ENCODE measurements at regions not wholly inside any gene's neighbourhood (a gene's known extent, or its start where the extent isn't known, plus 50 kb on each side); places are given as distances from the start of the nearest gene placed in this dataset.

DNA sequence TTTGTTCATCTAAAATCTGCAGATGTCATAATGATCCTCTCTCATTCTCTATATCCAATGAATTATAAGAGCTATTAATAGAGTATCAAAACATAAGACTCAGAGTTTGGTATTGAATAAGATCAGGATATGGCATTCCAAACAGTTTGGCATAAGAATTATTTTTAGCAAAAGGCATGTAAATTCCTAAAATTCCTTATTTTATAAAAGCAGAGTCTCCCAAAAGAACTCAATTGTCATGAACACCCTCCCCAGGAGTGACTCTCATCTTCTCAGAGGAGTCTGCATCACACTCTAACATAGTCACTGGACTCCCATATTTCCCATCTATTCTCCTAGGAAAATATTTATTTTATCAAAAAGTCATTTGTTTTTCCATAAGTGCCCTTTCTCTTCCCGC, 1710.2 kb upstream of the SLC39A10 start:
- FAIRE-seq (no peak), DNase-seq (ENCODE audit: insufficient read length, low spot score) (no peak)
- TF ChIP-seq, protein P1, sequence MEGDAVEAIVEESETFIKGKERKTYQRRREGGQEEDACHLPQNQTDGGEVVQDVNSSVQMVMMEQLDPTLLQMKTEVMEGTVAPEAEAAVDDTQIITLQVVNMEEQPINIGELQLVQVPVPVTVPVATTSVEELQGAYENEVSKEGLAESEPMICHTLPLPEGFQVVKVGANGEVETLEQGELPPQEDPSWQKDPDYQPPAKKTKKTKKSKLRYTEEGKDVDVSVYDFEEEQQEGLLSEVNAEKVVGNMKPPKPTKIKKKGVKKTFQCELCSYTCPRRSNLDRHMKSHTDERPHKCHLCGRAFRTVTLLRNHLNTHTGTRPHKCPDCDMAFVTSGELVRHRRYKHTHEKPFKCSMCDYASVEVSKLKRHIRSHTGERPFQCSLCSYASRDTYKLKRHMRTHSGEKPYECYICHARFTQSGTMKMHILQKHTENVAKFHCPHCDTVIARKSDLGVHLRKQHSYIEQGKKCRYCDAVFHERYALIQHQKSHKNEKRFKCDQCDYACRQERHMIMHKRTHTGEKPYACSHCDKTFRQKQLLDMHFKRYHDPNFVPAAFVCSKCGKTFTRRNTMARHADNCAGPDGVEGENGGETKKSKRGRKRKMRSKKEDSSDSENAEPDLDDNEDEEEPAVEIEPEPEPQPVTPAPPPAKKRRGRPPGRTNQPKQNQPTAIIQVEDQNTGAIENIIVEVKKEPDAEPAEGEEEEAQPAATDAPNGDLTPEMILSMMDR (IDR thresholded peaks at IDR 0.05; ENCODE audit: insufficient read depth, missing control alignments), result no peak

DNA sequence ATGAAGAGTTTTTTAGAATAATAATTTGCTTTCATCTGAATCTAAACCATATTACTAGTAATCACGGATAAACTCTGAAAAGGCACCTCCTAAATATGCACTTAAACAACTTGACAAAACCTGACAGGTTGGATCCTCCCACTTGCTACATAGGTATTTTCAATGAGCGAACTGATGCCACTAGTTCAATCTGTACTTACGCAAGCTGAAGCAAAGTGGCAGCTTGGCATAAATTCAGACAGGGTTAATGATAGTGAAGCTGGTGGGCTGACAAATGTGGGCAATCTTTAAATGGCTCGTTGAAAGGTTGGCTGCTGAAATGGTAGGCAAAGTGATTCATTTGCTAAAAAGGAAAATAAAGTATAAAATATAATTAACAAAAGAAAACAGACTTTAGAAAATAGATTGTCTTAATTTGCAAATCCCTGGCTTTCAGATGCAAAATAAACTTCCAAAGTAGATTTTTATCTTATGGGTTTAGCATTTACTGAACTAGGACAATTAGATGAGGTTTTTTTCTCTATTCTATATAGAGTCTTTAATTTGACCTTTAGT, 1713.5 kb upstream of the SLC39A10 start:
- DNase-seq (ENCODE audit: insufficient read length, low spot score) (no peak), FAIRE-seq (no peak)
- TF ChIP-seq, protein P1 (IDR thresholded peaks at IDR 0.05; ENCODE audit: insufficient read depth, missing control alignments), result no peak

DNA sequence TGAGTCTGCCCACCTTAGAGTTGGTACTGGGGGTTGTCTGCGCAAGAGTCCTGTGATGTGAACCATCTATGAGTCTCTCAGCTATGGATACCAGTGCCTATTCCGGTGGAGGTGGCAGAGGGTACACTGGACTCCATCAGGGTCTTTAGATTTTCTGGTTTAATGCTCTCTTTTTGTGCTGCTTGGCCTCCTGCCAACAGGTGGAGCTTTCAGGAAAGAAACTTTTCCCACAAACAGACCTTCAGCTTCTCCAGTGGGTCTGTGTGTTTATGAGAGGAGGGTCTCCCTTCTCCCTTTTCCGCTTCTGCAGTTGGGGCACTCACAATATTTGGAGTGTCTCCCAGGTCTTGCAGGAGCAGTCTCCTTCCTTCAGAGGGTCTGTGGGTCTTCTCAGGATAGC, 1721.9 kb upstream of the SLC39A10 start:
- TF ChIP-seq, protein P1 (IDR thresholded peaks at IDR 0.05; ENCODE audit: insufficient read depth, missing control alignments), result no peak
- DNase-seq (ENCODE audit: insufficient read length, low spot score) (no peak), FAIRE-seq (no peak)

DNA sequence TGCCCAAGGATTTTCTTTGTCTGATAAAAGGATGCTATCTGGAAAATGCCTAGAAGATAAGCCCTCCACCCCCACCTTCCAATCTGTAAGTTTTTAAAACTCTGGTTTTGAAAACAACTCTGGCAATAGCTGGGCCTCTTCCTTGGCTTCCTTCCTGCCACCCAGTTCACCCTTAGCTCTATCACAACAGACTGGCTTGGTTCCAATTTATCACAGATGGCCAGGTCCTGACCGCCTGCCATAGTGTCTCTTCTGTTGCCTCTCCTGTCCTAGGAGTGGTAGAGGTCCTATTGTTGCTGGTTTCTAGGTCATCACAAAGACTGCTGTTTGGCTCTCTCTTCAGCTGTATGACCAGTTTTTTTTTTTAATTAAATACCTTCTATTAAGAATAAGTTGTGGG, 1727.9 kb upstream of the SLC39A10 start:
- DNase-seq (ENCODE audit: insufficient read length, low spot score) (no peak), FAIRE-seq (no peak)
- TF ChIP-seq, protein P1 (IDR thresholded peaks at IDR 0.05; ENCODE audit: insufficient read depth, missing control alignments), result no peak

DNA sequence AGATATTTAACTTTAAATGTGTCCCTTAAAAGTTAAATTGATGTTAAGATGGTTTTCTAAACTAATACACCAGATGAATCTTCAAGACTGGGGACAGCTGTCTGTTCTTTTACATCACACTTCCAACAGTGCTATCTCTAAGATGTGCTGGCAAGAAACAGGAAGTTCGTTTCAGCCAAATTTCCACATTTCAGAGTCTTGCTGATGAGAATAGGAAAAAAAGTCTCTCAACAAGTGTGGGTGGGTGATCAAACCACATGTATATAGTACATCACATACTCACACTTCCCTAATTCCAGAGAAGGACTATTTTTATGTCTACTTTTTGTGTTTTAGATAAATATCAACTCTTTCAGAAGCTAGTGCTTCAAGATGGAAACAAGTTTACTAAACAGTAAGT, 1712.8 kb upstream of the TMEFF2 start:
- no peak for DNase-seq (ENCODE audit: insufficient read length, low spot score)
- TF ChIP-seq, protein P1 (IDR thresholded peaks at IDR 0.05; ENCODE audit: insufficient read depth, missing control alignments), result no peak
- FAIRE-seq, result no peak

DNA sequence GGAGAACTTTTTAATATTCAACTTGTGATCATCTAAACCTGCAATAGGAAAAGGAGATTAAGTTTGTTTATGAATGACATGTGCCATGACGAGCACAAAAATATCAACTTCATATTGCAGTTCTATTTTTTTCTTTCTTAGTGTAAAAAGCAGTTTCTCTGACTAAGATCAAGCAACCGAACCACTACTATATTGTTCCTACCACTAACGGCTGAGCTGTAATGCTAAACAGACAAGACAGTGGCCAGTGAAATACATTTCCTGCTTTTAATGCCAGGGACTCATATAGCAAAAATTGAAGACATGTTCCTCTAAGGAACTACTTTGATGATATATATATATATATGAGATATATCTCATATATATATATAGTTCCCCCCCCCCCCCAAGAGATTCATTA, 1705.6 kb upstream of the TMEFF2 start:
- FAIRE-seq (no peak), DNase-seq (ENCODE audit: insufficient read length, low spot score) (no peak)
- TF ChIP-seq, protein P1 (IDR thresholded peaks at IDR 0.05; ENCODE audit: insufficient read depth, missing control alignments), result no peak

DNA sequence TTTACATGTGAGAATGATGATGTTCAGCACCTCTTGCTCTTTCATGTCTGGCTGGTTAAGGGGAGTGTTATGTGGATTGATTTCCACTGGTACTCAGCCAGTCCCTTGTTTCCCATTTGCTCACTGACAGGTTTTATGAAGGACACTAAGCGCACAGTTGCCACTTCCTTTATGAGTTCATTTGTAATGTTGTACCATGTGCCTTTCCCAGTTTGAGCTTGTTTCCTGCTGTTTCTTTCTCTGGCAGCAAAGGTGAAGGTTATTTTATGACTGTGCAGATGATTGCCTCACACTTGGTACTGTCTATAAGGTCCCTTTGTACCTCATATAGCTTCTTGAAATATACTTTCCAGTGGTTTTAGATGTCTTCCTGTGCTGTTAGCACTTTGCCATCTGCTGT, 1700.5 kb upstream of the TMEFF2 start:
- FAIRE-seq (no peak), DNase-seq (ENCODE audit: insufficient read length, low spot score) (no peak)
- TF ChIP-seq, protein P1 (IDR thresholded peaks at IDR 0.05; ENCODE audit: insufficient read depth, missing control alignments), result no peak

Data from D721Med (cell line).